ENCODE measurements at regions not wholly inside any gene's neighbourhood (a gene's known extent, or its start where the extent isn't known, plus 50 kb on each side); places are given as distances from the start of the nearest gene placed in this dataset.

DNA sequence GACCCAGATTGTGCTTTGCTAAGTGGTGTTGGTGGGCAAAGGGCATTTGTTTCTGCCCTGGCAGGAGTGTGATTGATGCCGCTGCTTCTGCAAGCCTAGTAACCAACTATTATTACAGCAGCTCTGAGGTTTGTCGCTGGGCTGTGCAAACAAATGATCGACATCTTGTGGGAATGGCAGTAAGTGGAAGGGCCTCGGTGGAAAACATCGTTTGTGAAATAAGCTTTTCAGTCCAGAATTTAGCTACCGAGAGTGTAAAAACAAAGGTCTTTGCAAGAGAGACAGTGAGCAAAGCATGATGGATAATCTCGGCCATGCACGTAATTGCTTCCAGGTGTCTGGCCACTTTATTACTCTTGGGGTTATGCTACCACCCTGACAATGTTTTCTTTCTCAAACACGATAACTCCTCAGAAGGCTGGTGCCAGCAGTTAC lies 397.7 kb upstream of the PRICKLE1 start:
- H2AFZ ChIP-seq (ENCODE audit: low read depth, low read length, poor library complexity, severe bottlenecking), result no peak overlapping the region
- BruUV-seq (replicated peaks), result no TSS peak

GRCh38 chr12:42985506-42985905 lies 396.0 kb upstream of the PRICKLE1 start:
- RAD21 ChIA-PET (ENCODE audit: low non-redundant PET in 1 of 2, low total read pairs in 2 of 2, uncharacterized antibody in 2 of 2, unreplicated experiment in 2 of 2), result no interaction called here
- no peak for DNase-seq (ENCODE audit: low read depth, low spot score)
- Histone ChIP-seq H3K4me1 (ENCODE audit: control insufficient read depth in 1 of 2, insufficient read depth in 2 of 2, low read length in 2 of 2) (no peaks in the 10 kb centered on the region), H3K27ac (ENCODE audit: low read depth, low read length) (no peak overlapping the region), H3K4me3 (replicated peaks in 1 of 2; ENCODE audit: low read depth in 1 of 2, low read length in 2 of 2) (no peak overlapping the region), H3K9ac (ENCODE audit: low read length) (no peak overlapping the region), H3K27me3 (ENCODE audit: insufficient read depth, low read length) (no peaks in the 10 kb centered on the region), H3K79me2 (ENCODE audit: insufficient read depth, low read length) (no peaks in the 10 kb centered on the region), H2AFZ (ENCODE audit: low read depth, low read length, poor library complexity, severe bottlenecking) (no peak overlapping the region), H4K20me1 (ENCODE audit: insufficient read depth) (no peaks in the 10 kb centered on the region), H3K9me2 (ENCODE audit: insufficient read depth) (no peaks in the 10 kb centered on the region), H3K36me3 (ENCODE audit: control insufficient read depth in 1 of 2, insufficient read depth in 2 of 2, low read length in 2 of 2) (no peaks in the 10 kb centered on the region), H3K9me3 (ENCODE audit: control insufficient read depth in 1 of 2, insufficient read depth in 1 of 2, low read depth in 1 of 2, low read length in 2 of 2) (no peaks in the 10 kb centered on the region), H3K4me2 (ENCODE audit: low read length) (no peak overlapping the region)
- POLR2A ChIA-PET, result no interaction called here
- intact Hi-C loops (cut with micrococcal nuclease), result no loop called here
- ATAC-seq, result no peak
- no peak for TF ChIP-seq MAX (IDR thresholded peaks at IDR 0.05)
- no peak for TF ChIP-seq CTCF (IDR thresholded peaks at IDR 0.05 in 2 of 3, conservative IDR thresholded peaks at IDR 0.05 in 1 of 3; ENCODE audit: borderline replicate concordance in 1 of 3, insufficient read depth in 1 of 3, low read depth in 2 of 3, low read length in 2 of 3)
- no peak for TF ChIP-seq SIN3A (IDR thresholded peaks at IDR 0.05; ENCODE audit: low read depth)
- no peak for TF ChIP-seq TCF7L2 (IDR thresholded peaks at IDR 0.05; ENCODE audit: borderline replicate concordance, extremely low read depth, insufficient read depth, insufficient read length)
- no peak for TF ChIP-seq EZH2 (IDR thresholded peaks at IDR 0.05)
- TF ChIP-seq ZFX (IDR thresholded peaks at IDR 0.05), result no peak
- TF ChIP-seq POLR2AphosphoS5 (IDR thresholded peaks at IDR 0.05; ENCODE audit: low read depth, low read length), result no peak
- no peak for TF ChIP-seq FOSL1 (IDR thresholded peaks at IDR 0.05; ENCODE audit: low read depth)
- TF ChIP-seq, protein P1, sequence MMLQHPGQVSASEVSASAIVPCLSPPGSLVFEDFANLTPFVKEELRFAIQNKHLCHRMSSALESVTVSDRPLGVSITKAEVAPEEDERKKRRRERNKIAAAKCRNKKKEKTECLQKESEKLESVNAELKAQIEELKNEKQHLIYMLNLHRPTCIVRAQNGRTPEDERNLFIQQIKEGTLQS (IDR thresholded peaks at IDR 0.05), result no peak
- no TSS peak for BruUV-seq (replicated peaks)
- CTCF ChIA-PET, result no interaction called here

More for the DNA sequence above, 397.7 kb upstream of the PRICKLE1 start:
- no peak overlapping the region for H3K27ac ChIP-seq (ENCODE audit: low read depth, low read length)
- ATAC-seq (no peak), DNase-seq (ENCODE audit: low read depth, low spot score) (no peak)
- intact Hi-C loops (cut with micrococcal nuclease), result no loop called here
- H3K9me2 ChIP-seq (ENCODE audit: insufficient read depth), result no peaks in the 10 kb centered on the region
- no peak overlapping the region for H3K4me2 ChIP-seq (ENCODE audit: low read length)
- H3K79me2 ChIP-seq (ENCODE audit: insufficient read depth, low read length), result no peaks in the 10 kb centered on the region
- H3K4me3 ChIP-seq (replicated peaks in 1 of 2; ENCODE audit: low read depth in 1 of 2, low read length in 2 of 2), result no peak overlapping the region
- ChIA-PET POLR2A (no interaction called here), RAD21 (ENCODE audit: low non-redundant PET in 1 of 2, low total read pairs in 2 of 2, uncharacterized antibody in 2 of 2, unreplicated experiment in 2 of 2) (no interaction called here), CTCF (no interaction called here)
- H4K20me1 ChIP-seq (ENCODE audit: insufficient read depth), result no peaks in the 10 kb centered on the region
- no peaks in the 10 kb centered on the region for H3K9me3 ChIP-seq (ENCODE audit: control insufficient read depth in 1 of 2, insufficient read depth in 1 of 2, low read depth in 1 of 2, low read length in 2 of 2)
- no peaks in the 10 kb centered on the region for H3K4me1 ChIP-seq (ENCODE audit: control insufficient read depth in 1 of 2, insufficient read depth in 2 of 2, low read length in 2 of 2)
- H3K27me3 ChIP-seq (ENCODE audit: insufficient read depth, low read length), result no peaks in the 10 kb centered on the region
- H3K36me3 ChIP-seq (ENCODE audit: control insufficient read depth in 1 of 2, insufficient read depth in 2 of 2, low read length in 2 of 2), result no peaks in the 10 kb centered on the region
- H3K9ac ChIP-seq (ENCODE audit: low read length), result no peak overlapping the region
- TF ChIP-seq, protein P2, sequence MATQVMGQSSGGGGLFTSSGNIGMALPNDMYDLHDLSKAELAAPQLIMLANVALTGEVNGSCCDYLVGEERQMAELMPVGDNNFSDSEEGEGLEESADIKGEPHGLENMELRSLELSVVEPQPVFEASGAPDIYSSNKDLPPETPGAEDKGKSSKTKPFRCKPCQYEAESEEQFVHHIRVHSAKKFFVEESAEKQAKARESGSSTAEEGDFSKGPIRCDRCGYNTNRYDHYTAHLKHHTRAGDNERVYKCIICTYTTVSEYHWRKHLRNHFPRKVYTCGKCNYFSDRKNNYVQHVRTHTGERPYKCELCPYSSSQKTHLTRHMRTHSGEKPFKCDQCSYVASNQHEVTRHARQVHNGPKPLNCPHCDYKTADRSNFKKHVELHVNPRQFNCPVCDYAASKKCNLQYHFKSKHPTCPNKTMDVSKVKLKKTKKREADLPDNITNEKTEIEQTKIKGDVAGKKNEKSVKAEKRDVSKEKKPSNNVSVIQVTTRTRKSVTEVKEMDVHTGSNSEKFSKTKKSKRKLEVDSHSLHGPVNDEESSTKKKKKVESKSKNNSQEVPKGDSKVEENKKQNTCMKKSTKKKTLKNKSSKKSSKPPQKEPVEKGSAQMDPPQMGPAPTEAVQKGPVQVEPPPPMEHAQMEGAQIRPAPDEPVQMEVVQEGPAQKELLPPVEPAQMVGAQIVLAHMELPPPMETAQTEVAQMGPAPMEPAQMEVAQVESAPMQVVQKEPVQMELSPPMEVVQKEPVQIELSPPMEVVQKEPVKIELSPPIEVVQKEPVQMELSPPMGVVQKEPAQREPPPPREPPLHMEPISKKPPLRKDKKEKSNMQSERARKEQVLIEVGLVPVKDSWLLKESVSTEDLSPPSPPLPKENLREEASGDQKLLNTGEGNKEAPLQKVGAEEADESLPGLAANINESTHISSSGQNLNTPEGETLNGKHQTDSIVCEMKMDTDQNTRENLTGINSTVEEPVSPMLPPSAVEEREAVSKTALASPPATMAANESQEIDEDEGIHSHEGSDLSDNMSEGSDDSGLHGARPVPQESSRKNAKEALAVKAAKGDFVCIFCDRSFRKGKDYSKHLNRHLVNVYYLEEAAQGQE (IDR thresholded peaks at IDR 0.05; ENCODE audit: low read depth), result no peak
- TF ChIP-seq TCF7L2 (IDR thresholded peaks at IDR 0.05; ENCODE audit: borderline replicate concordance, extremely low read depth, insufficient read depth, insufficient read length), result no peak
